CD14-positive monocyte (primary cell): ENCODE measurements at regions not wholly inside any gene's neighbourhood (a gene's known extent, or its start where the extent isn't known, plus 50 kb on each side); places are given as distances from the start of the nearest gene placed in this dataset.

Experiments
- DNase-seq, 3 donors: peaks; one replicate each; pipeline ENCODE4 v3.0.0-alpha.2; 2011 to 2022
- H2AFZ ChIP-seq: 2 replicates; pipeline ENCODE4 v1.6.0; 2012; ENCODE audit warnings: mild to moderate bottlenecking, low read depth, low read length, inconsistent platforms; ENCODE audit not compliant: insufficient read depth, poor library complexity, severe bottlenecking
- H3K27ac ChIP-seq, 2 donors: 1 replicate in 1 of 2; 2 replicates in 1 of 2; pipeline ENCODE4 v1.5.1; 2012 to 2013; ENCODE audit warnings: low read length in 2 of 2, control low read depth in 1 of 2, inconsistent platforms in 1 of 2, low read depth in 1 of 2, mild to moderate bottlenecking in 1 of 2
- H3K27me3 ChIP-seq, 2 donors: one replicate each; pipeline versions ENCODE4 v1.6.0 to v1.6.1; 2011 to 2013; ENCODE audit warnings: low read length in 2 of 2; ENCODE audit not compliant: control insufficient read depth in 2 of 2, insufficient read depth in 2 of 2
- H3K36me3 ChIP-seq, 2 donors: replicated peaks in 1 of 2; 1 replicate in 1 of 2; 2 replicates in 1 of 2; pipeline versions ENCODE4 v1.5.1 to v1.6.1; 2012 to 2013; ENCODE audit warnings: low read length in 2 of 2, control low read depth in 1 of 2, inconsistent platforms in 1 of 2, mild to moderate bottlenecking in 1 of 2; ENCODE audit not compliant: insufficient read depth in 2 of 2, control insufficient read depth in 1 of 2
- H3K4me1 ChIP-seq, 2 donors: 1 replicate in 1 of 2; 2 replicates in 1 of 2; pipeline versions ENCODE4 v1.5.1 to v1.6.1; 2012 to 2013; ENCODE audit warnings: low read length in 2 of 2, control low read depth in 1 of 2, inconsistent platforms in 1 of 2, mild to moderate bottlenecking in 1 of 2, moderate library complexity in 1 of 2; ENCODE audit not compliant: insufficient read depth in 2 of 2, control insufficient read depth in 1 of 2
- H3K4me2 ChIP-seq: replicated peaks from 2 replicates; pipeline ENCODE3; 2012; ENCODE audit warnings: low read length, moderate library complexity, mild to moderate bottlenecking; ENCODE audit not compliant: poor library complexity, severe bottlenecking; ENCODE audit errors: extremely low read depth
- H3K4me3 ChIP-seq, 3 experiments: fragments of 200-600 bp in 1 of 3; sonication (generic) in 1 of 3; replicated peaks in 1 of 3; 1 replicate in 2 of 3; 2 replicates in 1 of 3; pipeline ENCODE4 v1.5.1; 2011 to 2013; ENCODE audit warnings: low read length in 3 of 3, mild to moderate bottlenecking in 3 of 3, control low read depth in 2 of 3, low read depth in 2 of 3, inconsistent platforms in 1 of 3, moderate library complexity in 1 of 3
- H3K79me2 ChIP-seq: 2 replicates; pipeline ENCODE4 v1.6.0; 2012; ENCODE audit warnings: mild to moderate bottlenecking, control low read depth, inconsistent platforms, low read length, moderate library complexity; ENCODE audit not compliant: insufficient read depth
- H3K9ac ChIP-seq: 2 replicates; pipeline ENCODE4 v1.6.0; 2017; ENCODE audit warnings: low read length, mild to moderate bottlenecking; ENCODE audit not compliant: insufficient read depth, poor library complexity, severe bottlenecking
- H3K9me3 ChIP-seq, 2 donors: replicated peaks in 1 of 2; 1 replicate in 1 of 2; 2 replicates in 1 of 2; pipeline versions ENCODE4 v1.5.1 to v1.6.1; 2012 to 2013; ENCODE audit warnings: low read length in 2 of 2, control low read depth in 1 of 2; ENCODE audit not compliant: control insufficient read depth in 1 of 2, insufficient read depth in 1 of 2
- H4K20me1 ChIP-seq: 2 replicates; pipeline ENCODE4 v1.6.0; 2012; ENCODE audit warnings: mild to moderate bottlenecking, low read length, control low read depth, moderate library complexity; ENCODE audit not compliant: insufficient read depth
- H3K27ac Mint-ChIP-seq, 7 donors: one replicate each; pipeline ENCODE4 v1.8.0; 2020; ENCODE audit warnings: mild to moderate bottlenecking in 7 of 7, mixed read lengths in 7 of 7, moderate library complexity in 6 of 7, inconsistent platforms in 2 of 7
- H3K27me3 Mint-ChIP-seq, 3 donors: one replicate each; pipeline ENCODE4 v1.8.0; 2021 to 2022; ENCODE audit warnings: low read depth in 3 of 3, mild to moderate bottlenecking in 3 of 3, mixed read lengths in 3 of 3, moderate library complexity in 3 of 3, inconsistent platforms in 1 of 3
- H3K36me3 Mint-ChIP-seq, 2 donors: one replicate each; pipeline ENCODE4 v1.8.0; 2020; ENCODE audit warnings: mixed read lengths in 2 of 2, inconsistent platforms in 1 of 2, mild to moderate bottlenecking in 1 of 2
- H3K4me1 Mint-ChIP-seq: one replicate; pipeline ENCODE4 v1.8.0; 2020; ENCODE audit warnings: mild to moderate bottlenecking, mixed read lengths
- H3K4me3 Mint-ChIP-seq, 2 donors: one replicate each; pipeline ENCODE4 v1.8.0; 2020; ENCODE audit warnings: mild to moderate bottlenecking in 2 of 2, mixed read lengths in 2 of 2, moderate library complexity in 1 of 2
- H3K9me3 Mint-ChIP-seq, 7 donors: one replicate each; pipeline ENCODE4 v1.8.0; 2020 to 2022; ENCODE audit warnings: mixed read lengths in 7 of 7, mild to moderate bottlenecking in 6 of 7, moderate library complexity in 6 of 7, inconsistent platforms in 2 of 7
- CTCF ChIP-seq: fragments of 200-600 bp; IDR thresholded peaks from one replicate; pipeline ENCODE4 v1.8.0; 2022; ENCODE audit warnings: antibody characterized with exemption, mild to moderate bottlenecking
- WGBS: methylation state at CpG from one replicate; pipeline ENCODE4 v1.1.5; 2013; ENCODE audit warnings: missing lambda C conversion rate; ENCODE audit not compliant: insufficient coverage; 5-methylcytosine and 5-hydroxymethylcytosine counted together
- intact Hi-C, 2 donors: fragments of 100-400 bp; cut with micrococcal nuclease; formaldehyde crosslinking; loops; one replicate each; pipeline versions ENCODE4 v1.15.0 to v1.15.1; 2023

- H3K36me3 Mint-ChIP-seq = no peaks in the 10 kb centered on the region
- Histone ChIP-seq H3K4me3 (no peak overlapping the region), H3K79me2 (no peaks in the 10 kb centered on the region), H4K20me1 (no peaks in the 10 kb centered on the region), H3K4me1 (no peaks in the 10 kb centered on the region), H3K4me2 (no peak overlapping the region), H3K27me3 (no peaks in the 10 kb centered on the region), H2AFZ (no peak overlapping the region), H3K9me3 (no peaks in the 10 kb centered on the region), H3K27ac (no peak overlapping the region), H3K36me3 (no peaks in the 10 kb centered on the region), H3K9ac (no peak overlapping the region)
- H3K4me3 Mint-ChIP-seq = no peak overlapping the region
- TF ChIP-seq CTCF = no peak
- H3K27me3 Mint-ChIP-seq = peaks cover 0 to 2% (median 0%) of the 10 kb centered on the region in 3 donors
- intact Hi-C loops = no loop called here
- H3K4me1 Mint-ChIP-seq = no peaks in the 10 kb centered on the region
- H3K27ac Mint-ChIP-seq = no peak overlapping the region
- peaks cover 0 to 2% (median 0%) of the 10 kb centered on the region in 7 donors for H3K9me3 Mint-ChIP-seq
- no peak for DNase-seq
- no CpG with 5 or more reads among the region's 1 CpG for WGBS
Observed at GRCh38 chr1:173275496-173275895, 68.4 kb upstream of the TNFSF4 start.

- no peak for DNase-seq
- no peak overlapping the region for H3K4me2 ChIP-seq
Observed at GRCh38 chr1:173276922-173277800, 70.0 kb upstream of the TNFSF4 start.

More at GRCh38 chr1:173276922-173277800, 70.0 kb upstream of the TNFSF4 start:
- Mint-ChIP-seq H3K36me3 (no peaks in the 10 kb centered on the region), H3K4me3 (no peak overlapping the region), H3K27ac (no peak overlapping the region), H3K27me3 (no peaks in the 10 kb centered on the region), H3K9me3 (no peaks in the 10 kb centered on the region), H3K4me1 (no peaks in the 10 kb centered on the region)
- Histone ChIP-seq H3K9me3 (no peaks in the 10 kb centered on the region), H3K36me3 (no peaks in the 10 kb centered on the region), H3K4me1 (no peaks in the 10 kb centered on the region), H4K20me1 (no peaks in the 10 kb centered on the region), H3K79me2 (no peaks in the 10 kb centered on the region), H3K27ac (no peak overlapping the region), H3K9ac (no peak overlapping the region), H2AFZ (no peak overlapping the region), H3K4me3 (no peak overlapping the region), H3K27me3 (no peaks in the 10 kb centered on the region)
- TF ChIP-seq CTCF = no peak
- no CpG with 5 or more reads among the region's 3 CpGs for WGBS
- intact Hi-C loops = no loop called here
